Natural killer cell (primary cell): ENCODE measurements at regions not wholly inside any gene's neighbourhood (a gene's known extent, or its start where the extent isn't known, plus 50 kb on each side); places are given as distances from the start of the nearest gene placed in this dataset.

ENCODE experiments used
- ATAC-seq, 3 donors: fragments of 150-1000 bp in 2 of 3; fragments of 200-7000 bp in 1 of 3; cut with Tn5 transposase; 1 replicate in 1 of 3; 2 replicates in 2 of 3; pipeline ENCODE4 v1.10.0; 2021; ENCODE audit warnings: mild to moderate bottlenecking in 2 of 3, moderate library complexity in 2 of 3
- DNase-seq, 2 donors: peaks; one replicate each; pipeline versions ENCODE4 v3.0.0 to v3.0.0-alpha.2; 2013 to 2021; ENCODE audit warnings: mixed read lengths in 1 of 2
- H3K27ac ChIP-seq: one replicate; pipeline ENCODE4 v1.5.1; 2013; ENCODE audit warnings: mild to moderate bottlenecking, low read length
- H3K27me3 ChIP-seq: one replicate; pipeline ENCODE4 v1.6.1; 2013; ENCODE audit warnings: low read length; ENCODE audit not compliant: control insufficient read depth, insufficient read depth
- H3K36me3 ChIP-seq: one replicate; pipeline ENCODE4 v1.6.1; 2013; ENCODE audit warnings: low read length; ENCODE audit not compliant: control insufficient read depth, insufficient read depth
- H3K4me1 ChIP-seq: one replicate; pipeline ENCODE4 v1.6.1; 2013; ENCODE audit warnings: low read length; ENCODE audit not compliant: control insufficient read depth, insufficient read depth
- H3K4me3 ChIP-seq: one replicate; pipeline ENCODE4 v1.5.1; 2013; ENCODE audit warnings: low read length
- H3K9me3 ChIP-seq: one replicate; pipeline ENCODE4 v1.6.1; 2013; ENCODE audit warnings: low read length; ENCODE audit not compliant: control insufficient read depth, insufficient read depth
- H3K27ac Mint-ChIP-seq, 2 donors: one replicate each; pipeline ENCODE4 v1.8.0; 2022; ENCODE audit warnings: mild to moderate bottlenecking in 2 of 2, mixed read lengths in 2 of 2, moderate library complexity in 1 of 2
- H3K27me3 Mint-ChIP-seq, 2 donors: one replicate each; pipeline ENCODE4 v1.8.0; 2022; ENCODE audit warnings: low read depth in 2 of 2, mixed read lengths in 2 of 2
- H3K36me3 Mint-ChIP-seq: one replicate; pipeline ENCODE4 v1.8.0; 2022; ENCODE audit warnings: mixed read lengths
- H3K4me1 Mint-ChIP-seq, 2 donors: one replicate each; pipeline ENCODE4 v1.8.0; 2022; ENCODE audit warnings: mixed read lengths in 2 of 2
- H3K4me3 Mint-ChIP-seq: one replicate; pipeline ENCODE4 v1.8.0; 2022; ENCODE audit warnings: mild to moderate bottlenecking, moderate library complexity, mixed read lengths
- H3K9me3 Mint-ChIP-seq, 2 donors: one replicate each; pipeline ENCODE4 v1.8.0; 2022; ENCODE audit warnings: mixed read lengths in 2 of 2
- WGBS: methylation state at CpG from one replicate; pipeline ENCODE4 v1.1.7; 2013; ENCODE audit warnings: missing lambda C conversion rate; ENCODE audit not compliant: insufficient coverage; 5-methylcytosine and 5-hydroxymethylcytosine counted together
- intact Hi-C: fragments of 100-400 bp; cut with micrococcal nuclease; formaldehyde crosslinking; loops from one replicate; pipeline ENCODE4 v1.14.2; 2022
- TF ChIP-seq, protein P1 (sequence below): fragments of 200-600 bp; IDR thresholded peaks from one replicate; pipeline ENCODE4 v1.8.0; 2022; ENCODE audit warnings: antibody characterized with exemption

DNA sequence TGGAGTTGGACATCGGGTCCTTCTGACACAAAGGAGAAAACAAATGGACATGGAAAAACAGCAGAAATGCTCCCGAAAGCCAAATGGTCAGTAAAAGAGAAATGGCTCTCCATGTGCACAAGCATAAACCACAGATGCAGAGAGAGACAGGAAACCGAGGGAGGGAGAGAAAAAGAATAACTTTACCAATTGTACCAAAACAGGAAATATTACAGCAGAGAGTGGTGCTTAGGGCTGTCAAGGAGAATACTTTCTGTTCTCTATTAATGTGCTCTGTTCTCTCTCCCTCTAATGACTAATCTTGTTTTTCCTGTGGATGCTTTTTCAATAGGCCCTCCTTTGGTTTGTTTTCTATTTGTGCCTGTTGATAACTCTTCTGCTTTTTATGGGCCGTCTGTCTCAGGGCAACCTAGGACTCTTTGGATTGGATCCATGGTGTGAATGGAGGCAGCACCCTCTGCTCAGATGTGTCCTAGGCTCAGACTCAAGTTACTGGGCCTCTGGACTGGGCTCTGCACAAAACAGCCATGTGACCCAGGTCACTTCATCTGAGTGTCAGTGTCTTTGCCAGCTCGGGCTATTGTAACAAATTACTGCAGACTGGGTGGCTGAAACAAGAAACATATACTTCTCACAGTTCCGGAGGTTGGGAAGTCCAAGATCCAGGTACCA, 663.0 kb downstream of the NPHP4 start:
- peaks cover 11% of the 10 kb centered on the region for H3K4me1 ChIP-seq
- peak overlapping the region; percentile 28 for H3K4me3 Mint-ChIP-seq
- H3K36me3 ChIP-seq, result no peaks in the 10 kb centered on the region
- peak overlapping the region; percentile 25 to 52 for H3K27ac Mint-ChIP-seq
- peaks cover 2 to 3% of the 10 kb centered on the region in 2 donors for H3K9me3 Mint-ChIP-seq
- H3K4me3 ChIP-seq, result no peak overlapping the region
- H3K4me1 Mint-ChIP-seq, result peaks cover 9% of the 10 kb centered on the region in 2 donors
- no peaks in the 10 kb centered on the region for H3K36me3 Mint-ChIP-seq
- no peaks in the 10 kb centered on the region for H3K27me3 ChIP-seq
- H3K27me3 Mint-ChIP-seq, result peaks cover 0 to 6% of the 10 kb centered on the region in 2 donors
- ATAC-seq (peak in 1 of 3 donors; percentile 29), DNase-seq (peak in 1 of 2 donors; percentile 23)
- H3K9me3 ChIP-seq, result peaks cover 10% of the 10 kb centered on the region
- H3K27ac ChIP-seq, result peak overlapping the region; percentile 40
- 57% methylated on average over 5 of the region's 6 CpGs for WGBS
- TF ChIP-seq, protein P1, sequence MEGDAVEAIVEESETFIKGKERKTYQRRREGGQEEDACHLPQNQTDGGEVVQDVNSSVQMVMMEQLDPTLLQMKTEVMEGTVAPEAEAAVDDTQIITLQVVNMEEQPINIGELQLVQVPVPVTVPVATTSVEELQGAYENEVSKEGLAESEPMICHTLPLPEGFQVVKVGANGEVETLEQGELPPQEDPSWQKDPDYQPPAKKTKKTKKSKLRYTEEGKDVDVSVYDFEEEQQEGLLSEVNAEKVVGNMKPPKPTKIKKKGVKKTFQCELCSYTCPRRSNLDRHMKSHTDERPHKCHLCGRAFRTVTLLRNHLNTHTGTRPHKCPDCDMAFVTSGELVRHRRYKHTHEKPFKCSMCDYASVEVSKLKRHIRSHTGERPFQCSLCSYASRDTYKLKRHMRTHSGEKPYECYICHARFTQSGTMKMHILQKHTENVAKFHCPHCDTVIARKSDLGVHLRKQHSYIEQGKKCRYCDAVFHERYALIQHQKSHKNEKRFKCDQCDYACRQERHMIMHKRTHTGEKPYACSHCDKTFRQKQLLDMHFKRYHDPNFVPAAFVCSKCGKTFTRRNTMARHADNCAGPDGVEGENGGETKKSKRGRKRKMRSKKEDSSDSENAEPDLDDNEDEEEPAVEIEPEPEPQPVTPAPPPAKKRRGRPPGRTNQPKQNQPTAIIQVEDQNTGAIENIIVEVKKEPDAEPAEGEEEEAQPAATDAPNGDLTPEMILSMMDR, result no peak
- intact Hi-C loops, result no loop called here

DNA sequence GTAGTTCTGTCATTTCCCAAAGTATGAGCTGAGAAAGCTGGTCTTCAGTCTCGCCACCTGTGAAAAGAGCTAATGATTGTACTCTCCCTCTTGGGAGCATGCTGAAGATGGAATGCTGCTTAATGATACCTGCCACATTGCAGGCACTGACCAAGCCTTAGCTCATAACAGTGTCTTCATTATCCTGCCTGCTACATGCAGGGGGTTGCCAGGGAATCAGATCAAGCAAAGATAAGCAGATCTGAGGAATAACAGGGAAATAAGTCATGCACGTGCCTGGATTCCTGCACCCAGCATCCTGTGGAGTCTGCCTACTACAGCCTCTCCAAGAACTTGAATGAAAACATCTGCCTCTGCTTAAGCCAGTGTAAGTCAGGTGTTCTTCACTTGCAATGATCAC, 667.3 kb downstream of the NPHP4 start:
- H3K36me3 Mint-ChIP-seq, result no peaks in the 10 kb centered on the region
- intact Hi-C loops, result no loop called here
- Histone ChIP-seq H3K4me1 (peaks cover 10% of the 10 kb centered on the region), H3K27ac (no peak overlapping the region), H3K9me3 (peaks cover 10% of the 10 kb centered on the region), H3K27me3 (no peaks in the 10 kb centered on the region), H3K36me3 (no peaks in the 10 kb centered on the region), H3K4me3 (no peak overlapping the region)
- H3K9me3 Mint-ChIP-seq, result peaks cover 0 to 3% of the 10 kb centered on the region in 2 donors
- peaks cover 9% of the 10 kb centered on the region in 2 donors for H3K4me1 Mint-ChIP-seq
- TF ChIP-seq, protein P1, result no peak
- H3K27me3 Mint-ChIP-seq, result peaks cover 3 to 4% of the 10 kb centered on the region in 2 donors
- DNase-seq, result no peak
- no peak for ATAC-seq
- 72% methylated on average over 2 of the region's 2 CpGs for WGBS
- H3K27ac Mint-ChIP-seq, result no peak overlapping the region
- H3K4me3 Mint-ChIP-seq, result no peak overlapping the region

DNA sequence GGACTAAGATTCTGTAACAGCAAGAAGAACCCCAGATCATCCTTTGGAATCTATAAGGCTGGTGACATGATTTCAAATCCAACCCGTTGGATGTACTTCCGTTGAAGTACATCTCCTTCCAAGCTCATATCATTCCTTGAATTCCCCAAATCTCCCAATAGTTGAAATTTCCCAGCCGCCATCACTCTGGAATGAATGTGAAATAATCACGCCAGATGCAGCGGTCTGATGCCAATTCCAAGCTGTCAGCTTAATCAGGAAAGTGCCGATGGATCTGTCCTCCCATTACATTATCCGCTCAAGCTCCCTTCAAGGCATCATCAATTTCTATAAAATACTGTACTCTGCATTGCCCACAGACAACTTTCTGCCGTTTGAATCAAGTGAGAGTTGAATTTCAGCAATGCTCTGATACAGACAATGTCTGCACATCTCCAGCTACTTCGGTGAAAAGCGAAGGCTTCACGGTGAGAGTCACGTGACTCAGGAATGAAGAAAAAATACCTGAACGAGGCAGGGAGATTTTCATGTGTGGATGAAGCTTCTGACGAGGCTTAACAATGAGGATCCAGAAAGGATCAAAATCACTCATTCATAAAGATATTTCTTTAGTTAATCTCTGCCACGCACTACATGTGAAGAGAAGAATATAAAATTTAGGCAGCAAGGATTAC, 663.9 kb downstream of the AJAP1 start:
- no peak overlapping the region for H3K4me3 Mint-ChIP-seq
- no peak overlapping the region for H3K27ac ChIP-seq
- no peaks in the 10 kb centered on the region for H3K27me3 ChIP-seq
- H3K4me1 Mint-ChIP-seq, result no peaks in the 10 kb centered on the region
- no peaks in the 10 kb centered on the region for H3K36me3 Mint-ChIP-seq
- WGBS, result 88% methylated on average over 14 of the region's 15 CpGs
- ATAC-seq (no peak), DNase-seq (no peak)
- intact Hi-C loops, result no loop called here
- no peaks in the 10 kb centered on the region for H3K36me3 ChIP-seq
- no peak overlapping the region for H3K4me3 ChIP-seq
- TF ChIP-seq, protein P1, result no peak
- H3K27me3 Mint-ChIP-seq, result peaks cover 5 to 13% of the 10 kb centered on the region in 2 donors
- H3K4me1 ChIP-seq, result no peaks in the 10 kb centered on the region
- H3K27ac Mint-ChIP-seq, result no peak overlapping the region
- no peaks in the 10 kb centered on the region for H3K9me3 ChIP-seq
- no peaks in the 10 kb centered on the region for H3K9me3 Mint-ChIP-seq
